ENCODE measurements at regions not wholly inside any gene's neighbourhood (a gene's known extent, or its start where the extent isn't known, plus 50 kb on each side); places are given as distances from the start of the nearest gene placed in this dataset.
A peak's percentile ranks its signal among the peaks of the same experiment; 100 is the strongest.

DNA sequence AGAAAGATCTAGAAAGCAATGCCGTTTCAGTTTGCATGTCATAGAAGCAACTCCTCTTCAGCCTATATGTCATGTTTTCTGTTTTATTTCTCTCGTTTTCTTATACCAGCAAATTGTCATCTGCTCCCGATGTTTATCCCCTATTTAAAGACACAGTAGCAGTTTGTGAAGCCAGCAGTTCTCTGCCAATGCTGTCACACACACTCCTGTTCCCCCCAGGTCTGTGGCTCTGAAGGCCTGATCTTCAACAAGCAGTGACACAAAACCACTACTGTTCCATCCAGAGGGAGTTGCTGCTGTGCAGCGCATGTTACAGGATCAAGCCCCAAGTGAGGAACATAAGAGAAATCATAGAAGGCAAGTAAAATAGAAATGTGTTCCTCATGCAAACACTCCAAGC is 364.1 kb upstream of the SLC30A5 start:
- no peak for DNase-seq

DNA sequence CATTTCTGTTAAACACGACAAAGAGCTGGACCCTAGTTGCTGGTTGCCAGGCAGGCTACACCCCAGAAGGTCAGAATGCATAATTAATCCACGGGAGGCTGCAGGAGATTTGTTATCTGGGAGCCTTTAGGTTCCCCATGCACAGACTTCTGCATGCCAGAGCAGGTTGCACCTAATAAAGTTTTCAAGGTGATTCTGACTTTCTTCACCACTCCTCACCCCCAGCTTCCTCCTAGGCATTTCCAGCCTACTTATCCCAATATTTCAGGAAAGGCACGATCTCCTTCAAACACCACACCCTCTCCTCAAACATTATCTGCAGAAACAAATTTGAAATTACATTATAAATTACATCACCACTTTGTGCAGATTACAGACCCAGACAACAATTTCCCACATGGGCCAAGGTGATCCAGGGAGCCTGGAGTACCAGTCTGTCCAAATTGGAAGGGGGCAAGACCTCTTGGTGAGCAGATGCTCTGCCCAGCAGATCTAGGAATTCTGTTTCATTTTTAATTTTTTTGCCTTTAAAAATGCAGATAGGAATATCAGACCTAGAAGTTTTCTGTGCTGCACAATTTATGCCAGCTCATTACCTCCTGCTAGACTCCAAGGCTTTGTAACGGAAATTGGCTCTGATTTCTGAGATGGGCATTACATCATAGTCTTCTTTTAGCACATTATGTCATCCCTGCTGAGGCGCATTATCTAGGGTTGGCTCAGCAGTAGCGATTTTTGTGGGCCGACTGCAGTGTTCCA is 363.4 kb upstream of the SLC30A5 start:
- peak; percentile 2 for DNase-seq

DNA sequence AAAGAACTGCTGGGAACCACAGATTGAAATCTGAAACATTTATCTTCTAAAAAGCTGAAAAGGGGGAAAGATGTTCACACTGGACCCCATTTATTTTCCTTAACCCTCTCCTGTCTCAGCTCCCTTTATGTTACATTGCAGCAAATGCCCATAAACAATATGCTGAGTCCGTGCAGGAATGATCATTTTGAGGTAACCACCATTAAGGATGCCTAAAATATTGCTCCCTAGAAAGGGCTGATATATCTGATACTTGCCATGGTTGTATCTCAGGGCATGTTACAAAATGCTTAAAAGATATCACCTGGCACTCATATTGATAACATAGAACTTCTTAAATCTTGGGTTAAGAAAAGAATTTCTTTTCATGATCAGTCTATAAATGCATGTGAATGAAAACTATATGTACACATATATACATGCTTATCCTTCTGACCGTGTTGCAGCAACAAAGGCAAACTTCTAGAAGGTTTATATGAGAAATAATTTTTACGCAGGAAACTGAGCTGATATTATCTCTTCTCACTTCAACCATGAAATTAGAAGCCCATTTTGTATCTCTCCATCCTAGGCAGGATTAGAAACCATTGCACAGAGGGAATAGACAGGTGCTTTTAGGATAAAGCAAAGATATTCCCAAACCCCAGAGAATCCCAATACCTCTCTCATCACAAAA is 362.7 kb upstream of the SLC30A5 start:
- DNase-seq, result no peak

DNA sequence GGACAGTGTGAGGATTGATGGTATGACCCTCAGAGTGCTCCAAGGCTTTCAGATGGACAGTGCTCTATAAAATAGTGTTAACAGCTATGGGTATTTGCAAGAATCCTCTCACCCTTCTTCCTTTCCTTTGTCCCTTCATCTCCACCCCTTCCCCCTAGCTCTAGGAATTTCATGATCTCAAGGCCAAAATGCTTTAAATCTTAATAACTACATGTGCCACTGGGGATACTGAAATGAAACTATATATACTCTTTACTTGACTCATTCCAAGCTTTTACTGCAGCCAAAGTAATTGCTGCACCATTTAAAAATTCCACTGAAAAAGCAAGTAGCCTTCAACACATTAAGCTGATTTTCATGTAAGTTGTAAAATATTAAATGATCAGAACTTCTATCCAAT is 361.6 kb upstream of the SLC30A5 start:
- DNase-seq, result no peak

DNA sequence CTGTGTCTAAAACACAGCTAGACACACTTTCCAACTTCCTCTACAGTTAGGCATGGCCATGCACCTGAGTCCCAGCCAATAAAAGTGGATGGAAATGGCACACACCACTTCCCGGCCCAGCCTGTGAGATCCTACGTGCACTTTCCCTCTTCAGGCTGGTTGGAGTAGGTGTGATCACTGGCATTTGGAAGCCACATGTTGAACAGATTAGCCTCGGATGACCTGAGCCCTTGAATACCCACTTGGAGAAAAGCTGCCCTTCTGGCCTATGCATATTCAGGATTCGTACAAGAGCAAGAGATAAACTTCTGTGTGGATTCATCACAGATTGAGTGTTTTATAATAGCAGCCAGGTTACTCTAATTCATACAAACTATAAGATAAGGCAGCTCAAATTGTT is 359.0 kb upstream of the SLC30A5 start:
- DNase-seq, result peak; percentile 84

DNA sequence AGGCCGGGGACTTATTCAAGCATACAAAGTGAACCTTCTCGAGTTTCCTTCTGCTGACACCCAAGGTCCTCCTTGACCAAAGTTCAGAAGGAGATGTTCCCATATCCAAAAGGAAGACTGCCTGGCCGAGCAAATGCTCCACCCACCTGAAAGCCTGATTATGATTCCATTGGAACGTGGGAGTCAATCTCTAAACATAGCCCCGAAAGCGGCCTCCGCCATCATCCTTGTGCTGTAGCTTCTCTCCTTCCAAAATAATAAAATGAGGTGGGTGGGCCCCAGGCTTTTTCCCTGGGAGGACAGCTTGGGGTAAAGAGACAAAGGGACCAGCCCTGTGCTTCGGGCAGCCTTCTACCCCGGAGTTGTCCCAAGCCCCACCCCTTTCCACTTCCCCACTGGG is 355.6 kb upstream of the SLC30A5 start:
- no peak for DNase-seq

DNA sequence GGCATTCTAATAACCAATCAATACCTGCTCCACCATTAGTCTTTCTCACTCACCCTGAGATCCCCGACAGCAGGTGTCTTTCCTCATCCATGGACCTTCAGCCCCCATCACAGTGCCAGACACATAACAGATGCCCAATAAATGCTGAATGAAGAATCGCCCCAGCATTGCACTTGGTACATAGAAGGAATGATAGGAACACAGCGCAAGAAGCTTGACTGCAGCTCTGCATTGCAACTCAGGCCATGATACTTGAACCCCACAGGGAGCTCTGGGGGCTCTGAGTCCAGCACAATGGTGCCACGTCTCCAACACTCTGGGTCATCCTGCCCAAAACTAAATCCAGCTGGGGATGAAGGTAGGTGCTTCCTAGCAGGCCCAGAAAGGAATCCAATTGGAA is 355.0 kb upstream of the SLC30A5 start:
- DNase-seq, result no peak

DNA sequence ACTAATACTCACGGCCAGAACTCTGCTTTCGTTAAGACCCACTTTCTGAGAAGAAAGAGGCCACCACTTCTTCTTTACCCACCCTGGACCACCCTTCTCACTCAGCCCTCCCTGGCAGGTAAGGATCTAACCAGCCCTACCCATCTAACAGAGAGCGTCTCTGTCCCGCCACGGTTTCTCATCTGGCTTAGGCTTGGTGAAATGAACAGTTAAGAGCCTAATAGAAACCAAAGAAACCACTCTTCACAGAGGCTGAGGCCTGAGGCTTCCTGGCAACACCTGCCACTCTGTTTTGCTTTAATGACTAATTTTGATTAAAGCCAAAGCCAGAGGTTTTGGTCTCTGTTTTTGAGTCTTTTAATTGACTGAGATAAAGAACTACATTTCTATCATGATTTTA is 354.1 kb upstream of the SLC30A5 start:
- no peak for DNase-seq

DNA sequence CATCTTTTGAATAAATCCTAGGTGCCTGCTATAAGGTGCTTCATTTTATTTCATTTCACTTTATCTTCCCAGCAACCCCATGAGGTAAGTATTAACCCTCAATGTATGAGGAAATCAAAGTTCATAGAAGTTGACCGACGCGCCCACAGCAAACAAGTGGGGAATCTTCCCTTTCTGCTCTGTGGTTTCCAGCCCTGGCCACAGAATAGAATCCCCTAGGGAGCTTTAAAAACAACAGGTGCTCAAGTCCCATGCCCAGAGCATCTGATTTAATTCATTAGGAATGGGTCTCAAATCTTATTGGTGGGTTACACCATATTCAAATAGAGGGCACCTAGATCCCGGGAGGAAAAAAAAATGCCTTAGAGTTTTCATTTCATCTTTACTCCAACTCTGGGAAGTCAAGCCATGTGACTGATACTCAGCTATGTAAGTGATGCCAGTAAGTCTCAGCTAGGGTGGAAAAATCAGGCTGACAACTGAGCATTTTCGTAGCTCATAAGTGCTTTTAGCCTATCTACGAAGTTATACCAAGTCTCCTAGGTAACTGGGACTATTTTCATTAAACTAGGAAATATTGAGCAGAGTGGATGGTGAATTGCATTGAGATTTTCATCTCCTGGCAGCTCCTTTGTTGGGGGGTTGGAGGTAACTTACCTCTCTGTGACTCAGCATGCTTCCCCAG is 353.4 kb upstream of the SLC30A5 start:
- DNase-seq, result peak; percentile 15

DNA sequence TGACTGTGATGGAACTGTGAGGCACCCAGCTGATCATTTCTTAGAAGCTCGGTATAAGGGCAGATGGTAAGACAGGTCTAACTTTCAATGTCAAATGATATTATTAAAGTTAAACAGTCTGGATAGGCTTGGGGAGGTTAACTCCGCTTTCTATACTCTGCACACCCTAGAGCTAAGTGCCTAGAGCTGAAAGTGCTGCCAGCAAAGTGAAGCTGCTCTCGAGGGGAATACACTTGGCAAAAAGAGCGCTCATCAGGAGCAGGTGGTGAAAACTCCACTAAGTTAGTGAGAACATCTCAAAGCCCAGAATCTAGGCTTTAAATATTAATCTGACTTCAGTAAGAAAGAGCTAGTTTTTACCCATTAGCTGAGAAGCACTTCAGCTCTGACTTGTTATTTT is 349.6 kb upstream of the SLC30A5 start:
- DNase-seq, result no peak

DNA sequence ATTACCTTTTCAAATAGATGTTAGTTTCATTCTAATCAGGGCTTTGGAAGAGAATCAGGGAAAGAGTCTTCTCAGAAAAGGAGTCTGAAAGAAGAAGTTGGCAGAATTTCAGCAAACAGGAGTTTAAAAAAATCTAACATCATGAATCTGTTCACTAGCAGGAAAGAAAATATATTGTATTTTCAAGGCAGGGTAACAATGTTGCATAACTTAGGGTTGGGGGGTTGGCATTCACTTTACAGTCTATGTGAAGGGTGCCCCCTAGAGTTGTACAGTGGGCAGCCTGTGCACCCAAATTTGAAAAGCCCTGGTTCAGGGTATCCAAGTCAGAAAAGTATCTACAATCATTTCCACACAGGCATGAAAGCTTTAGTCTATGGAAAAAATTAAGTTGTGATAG is 348.4 kb upstream of the SLC30A5 start:
- no peak for DNase-seq

DNA sequence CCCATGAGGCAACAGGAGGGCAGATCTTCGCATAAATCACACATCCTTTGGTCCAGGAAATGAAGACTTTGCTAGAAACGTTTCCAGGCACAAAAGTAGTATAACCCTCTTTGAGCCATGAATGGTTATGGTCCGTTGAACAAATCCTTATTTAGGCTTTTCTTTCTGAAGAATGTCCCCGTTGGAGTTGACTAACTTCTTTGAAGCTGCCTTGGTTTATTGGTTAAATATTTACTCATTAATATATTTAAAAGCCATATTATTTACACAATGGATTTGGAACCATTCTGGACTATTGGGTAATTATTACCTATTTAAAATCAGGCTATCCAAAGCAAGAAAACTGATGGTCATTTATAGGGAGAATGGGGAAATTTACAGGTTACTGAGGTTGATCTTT is 347.6 kb upstream of the SLC30A5 start:
- DNase-seq, result no peak

DNA sequence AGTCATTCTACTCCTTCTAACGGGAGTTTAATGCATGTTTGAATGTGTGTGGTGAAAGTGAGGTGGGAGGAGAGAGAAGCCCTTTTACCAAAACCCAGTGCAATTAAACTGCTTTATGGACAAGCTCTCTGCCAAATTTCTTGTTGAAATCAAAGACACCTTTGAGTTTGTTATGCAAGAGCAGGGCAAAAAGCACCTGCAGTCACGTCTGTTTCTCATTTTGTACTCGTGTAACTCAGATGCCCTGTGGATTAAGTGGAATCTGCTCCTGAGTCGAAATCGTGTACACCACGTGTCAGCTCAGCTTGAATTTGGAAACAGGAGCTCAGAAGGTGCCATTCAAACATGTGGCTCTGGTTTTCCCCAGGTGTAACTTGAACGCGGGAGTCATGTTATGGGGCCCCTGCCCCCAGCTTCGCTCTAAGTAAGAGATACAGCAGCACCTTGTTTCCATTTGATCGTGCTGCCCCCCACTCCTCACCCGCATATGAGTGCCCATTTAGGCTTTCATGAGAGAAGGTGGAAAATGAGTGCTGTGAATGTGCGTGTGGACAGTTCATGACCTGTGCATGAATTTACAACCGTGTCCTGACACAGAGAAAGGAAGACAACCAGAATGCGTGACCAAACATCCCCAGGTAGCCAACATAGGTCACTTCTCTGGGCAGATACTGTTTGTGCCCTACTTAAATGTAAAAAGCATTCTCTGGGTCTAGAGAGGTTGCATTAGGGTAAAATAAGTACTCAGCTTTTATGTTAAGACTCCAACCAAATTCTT is 347.0 kb upstream of the SLC30A5 start:
- DNase-seq, result no peak

DNA sequence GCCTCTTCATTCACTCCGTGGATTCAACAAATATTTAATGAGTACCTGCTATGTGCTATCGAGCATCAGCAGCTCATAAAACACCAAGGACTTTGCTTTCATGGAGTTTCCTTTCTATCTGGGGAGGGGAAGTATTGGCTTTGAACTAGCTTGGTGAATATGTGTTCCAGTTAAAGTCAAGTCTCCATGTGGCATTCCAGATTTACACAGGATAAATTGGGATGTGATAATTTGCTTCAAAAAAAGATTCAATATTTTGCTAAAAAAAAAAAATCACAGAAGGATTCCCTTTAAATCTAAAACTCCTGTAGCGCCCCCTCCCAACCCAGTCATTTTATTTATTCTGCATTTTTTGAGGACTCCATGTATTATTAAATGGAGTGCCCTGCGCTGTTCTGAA is 346.3 kb upstream of the SLC30A5 start:
- DNase-seq, result no peak

DNA sequence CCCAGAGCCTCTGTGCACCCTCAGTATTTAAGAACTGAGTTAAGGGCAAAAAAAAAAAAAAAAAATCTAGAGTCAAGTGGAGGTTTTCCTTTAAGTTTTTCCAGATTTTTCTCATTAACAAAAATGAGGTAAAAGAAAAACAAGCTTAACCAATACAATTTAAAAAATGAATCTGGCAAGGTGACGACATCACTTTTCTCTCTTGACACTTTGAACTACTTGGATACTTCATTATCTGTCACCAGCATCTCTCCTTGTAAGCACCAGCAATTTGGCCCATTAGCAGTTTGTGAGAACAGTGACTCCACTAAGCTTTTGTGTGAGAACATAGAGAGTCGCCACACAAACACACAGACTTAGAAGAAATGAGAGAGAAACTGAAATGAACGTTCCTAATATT is 345.7 kb upstream of the SLC30A5 start:
- no peak for DNase-seq

DNA sequence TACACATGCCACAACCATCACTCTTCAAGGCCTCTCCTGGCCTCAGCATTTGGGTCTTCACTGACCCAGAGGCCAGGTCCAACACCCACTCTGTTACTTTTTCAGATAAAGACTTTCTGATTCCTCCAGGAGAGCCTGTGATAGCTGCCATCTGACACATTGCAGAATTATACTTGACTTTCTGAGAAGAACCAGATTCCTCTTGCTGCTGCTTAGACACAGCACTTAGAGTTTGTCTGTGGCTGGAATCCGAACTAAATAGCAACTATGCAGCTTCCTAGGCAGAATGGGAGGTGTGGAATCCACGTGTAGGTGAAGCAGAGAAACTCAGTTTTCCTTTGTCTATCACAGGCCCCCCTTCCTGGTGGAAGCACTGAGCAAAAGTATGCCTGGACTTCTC is 344.7 kb upstream of the SLC30A5 start:
- no peak for DNase-seq

DNA sequence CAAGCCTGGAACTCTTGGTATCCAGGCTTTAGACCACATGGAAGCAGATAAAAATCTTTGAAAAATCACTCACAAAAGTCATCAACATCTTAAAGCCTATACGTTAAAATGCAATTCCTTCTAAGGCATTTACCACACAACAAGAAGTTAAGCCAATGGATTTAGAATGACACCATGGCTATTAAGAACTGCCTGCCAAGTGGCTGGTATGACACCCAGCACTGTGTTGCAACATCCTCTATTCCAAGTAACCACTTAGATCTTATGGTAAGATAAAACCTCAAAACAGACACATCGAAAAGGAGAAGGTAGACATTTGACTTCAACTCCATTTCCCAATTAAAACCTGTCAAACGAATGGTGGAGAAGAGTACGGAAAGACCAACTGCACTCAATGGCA is 344.2 kb upstream of the SLC30A5 start:
- no peak for DNase-seq

DNA sequence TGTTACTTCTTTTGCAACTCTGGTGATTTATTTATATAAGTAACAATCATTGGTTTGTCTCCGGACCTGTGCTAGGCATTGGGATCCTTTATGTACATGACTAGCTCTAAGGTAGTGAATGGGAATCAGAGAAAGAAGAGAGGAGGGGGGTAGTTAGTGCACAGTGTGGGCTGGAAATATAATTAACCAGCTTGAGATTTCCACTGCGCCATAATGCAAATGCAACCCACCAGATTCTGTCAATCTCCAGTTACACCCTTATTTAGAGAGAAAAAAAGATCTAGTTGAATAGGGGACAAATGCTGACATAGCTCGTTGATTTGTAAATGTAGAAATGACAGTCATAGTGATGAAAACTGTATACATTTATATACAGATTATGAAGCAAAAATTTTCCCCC is 342.2 kb upstream of the SLC30A5 start:
- no peak for DNase-seq

DNA sequence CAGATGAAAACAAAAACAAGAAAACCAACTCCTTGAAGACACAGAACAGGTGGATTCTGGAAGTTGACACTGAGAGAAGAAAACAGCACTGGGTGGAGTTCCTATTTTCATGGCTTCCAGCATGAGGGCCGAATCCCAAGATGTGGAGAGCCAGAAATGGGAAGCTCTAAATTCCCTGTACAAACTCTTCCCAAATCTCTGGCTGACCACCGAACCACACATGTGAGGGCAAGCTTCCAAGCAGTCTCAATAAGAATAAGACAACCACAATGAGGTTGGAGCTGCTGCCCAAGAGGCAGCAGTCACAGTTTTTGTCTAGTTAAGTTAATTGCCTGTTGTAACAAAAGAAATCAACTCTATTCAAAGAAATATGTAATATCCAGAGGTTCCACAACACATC is 339.3 kb upstream of the SLC30A5 start:
- no peak for DNase-seq

DNA sequence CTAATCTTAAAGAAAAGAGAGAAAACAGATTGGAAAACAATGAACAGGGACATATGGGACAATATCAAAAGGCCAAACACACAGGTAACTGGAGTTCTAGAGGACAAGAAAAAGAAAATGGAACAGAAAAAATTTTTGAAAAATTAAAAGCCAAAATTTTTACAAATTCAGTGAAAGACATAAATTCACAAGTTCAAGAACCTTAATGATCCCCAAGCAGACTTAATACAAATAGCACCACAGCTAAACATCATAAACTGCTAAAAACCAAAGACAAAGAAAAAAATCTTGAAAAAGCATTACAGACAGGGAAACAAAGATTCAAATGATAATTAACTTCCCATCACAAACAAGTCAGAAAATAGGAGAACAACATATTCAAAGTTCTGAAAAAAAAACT is 338.5 kb upstream of the SLC30A5 start:
- no peak for DNase-seq

DNA sequence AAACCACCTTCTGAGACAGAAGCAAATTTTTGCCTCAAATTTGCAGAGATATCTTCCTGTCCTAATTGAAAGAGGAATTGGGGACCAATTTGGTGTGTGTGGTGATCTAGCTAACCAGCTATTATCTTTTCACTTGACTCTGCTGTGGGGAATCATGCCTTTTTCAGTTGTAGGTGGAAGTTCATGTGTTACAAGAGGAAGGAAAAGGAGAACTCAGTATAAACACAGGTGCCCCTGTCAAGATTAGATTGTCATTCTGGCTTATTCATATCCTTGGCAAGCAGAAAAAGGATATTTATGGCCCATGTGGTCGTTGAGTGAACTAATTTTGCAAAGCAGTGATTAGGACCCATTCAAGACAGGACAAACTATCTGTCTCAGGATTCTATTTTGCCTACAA is 336.8 kb upstream of the SLC30A5 start:
- no peak for DNase-seq

DNA sequence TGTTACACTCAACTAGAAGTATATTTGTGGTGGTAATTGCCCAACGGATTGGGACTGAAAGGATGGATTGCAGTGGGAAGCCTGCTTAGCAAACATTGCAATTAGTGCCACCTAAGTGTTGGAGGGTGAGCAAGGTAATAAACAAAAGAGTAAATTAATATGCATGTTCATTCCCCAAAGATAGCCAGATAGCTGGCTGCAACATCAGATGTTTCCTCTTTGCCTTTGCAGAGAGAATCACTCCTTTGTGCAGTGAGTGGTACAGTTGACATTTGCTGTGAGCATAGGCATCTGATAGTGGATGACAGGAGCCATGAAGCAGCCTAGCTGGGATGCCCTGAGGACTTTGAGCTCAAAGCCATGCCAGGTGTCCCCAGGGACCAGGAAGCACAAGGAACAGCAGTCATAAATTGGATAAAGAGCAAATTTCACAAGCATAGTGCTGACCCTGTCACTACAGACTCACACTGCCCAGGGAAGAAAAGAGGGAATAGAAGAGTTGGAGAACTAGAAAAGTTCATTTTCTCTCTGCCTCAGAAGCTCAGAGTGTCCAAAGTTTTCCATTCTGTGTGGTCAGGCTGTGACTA is 336.1 kb upstream of the SLC30A5 start:
- DNase-seq, result peak; percentile 5

DNA sequence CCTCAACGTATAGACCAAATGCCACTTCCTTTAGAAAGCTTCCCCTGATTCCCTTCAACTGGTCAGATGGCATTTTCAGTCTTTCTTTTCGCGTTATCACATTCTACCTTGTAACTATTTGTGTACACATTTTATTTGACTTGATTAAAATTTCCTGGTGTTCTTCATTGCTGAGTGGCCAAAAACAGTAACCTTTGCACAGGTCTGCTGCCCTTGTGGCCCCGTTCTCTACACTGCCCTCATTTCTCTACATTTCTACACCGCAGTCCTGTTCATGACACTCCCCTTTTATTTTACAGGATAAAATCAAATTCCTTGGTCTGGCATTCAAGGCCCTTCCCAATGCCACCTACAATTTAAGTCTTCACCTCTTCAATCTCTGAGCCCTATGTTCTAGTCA is 334.2 kb upstream of the SLC30A5 start:
- DNase-seq, result no peak

All from NCI-H82 (cell line).